ENCODE measurements at regions not wholly inside any gene's neighbourhood (a gene's known extent, or its start where the extent isn't known, plus 50 kb on each side); places are given as distances from the start of the nearest gene placed in this dataset.

GRCh38 chr11:129573161-129573560 is 197.5 kb downstream of the BARX2 start:
- POLR2A ChIA-PET: no interaction called here
- Histone ChIP-seq H3K36me3 (ENCODE audit: control insufficient read depth in 1 of 2, insufficient read depth in 2 of 2, low read length in 2 of 2) (no peaks in the 10 kb centered on the region), H4K20me1 (ENCODE audit: insufficient read depth) (no peaks in the 10 kb centered on the region), H3K9me3 (ENCODE audit: control insufficient read depth in 1 of 2, insufficient read depth in 1 of 2, low read depth in 1 of 2, low read length in 2 of 2) (no peaks in the 10 kb centered on the region), H3K4me3 (replicated peaks in 1 of 2; ENCODE audit: low read depth in 1 of 2, low read length in 2 of 2) (no peak overlapping the region), H3K27me3 (ENCODE audit: insufficient read depth, low read length) (no peaks in the 10 kb centered on the region), H3K27ac (ENCODE audit: low read depth, low read length) (no peak overlapping the region), H2AFZ (ENCODE audit: low read depth, low read length, poor library complexity, severe bottlenecking) (no peak overlapping the region), H3K4me1 (ENCODE audit: control insufficient read depth in 1 of 2, insufficient read depth in 2 of 2, low read length in 2 of 2) (no peaks in the 10 kb centered on the region), H3K4me2 (ENCODE audit: low read length) (no peak overlapping the region), H3K9ac (ENCODE audit: low read length) (no peak overlapping the region), H3K79me2 (ENCODE audit: insufficient read depth, low read length) (no peaks in the 10 kb centered on the region), H3K9me2 (ENCODE audit: insufficient read depth) (no peaks in the 10 kb centered on the region)
- no TSS peak for BruUV-seq (replicated peaks)
- TF ChIP-seq CBX3 (IDR thresholded peaks at IDR 0.05; ENCODE audit: low read depth) (no peak), CEBPB (IDR thresholded peaks at IDR 0.05; ENCODE audit: low read depth) (no peak), EGR1 (IDR thresholded peaks at IDR 0.05; ENCODE audit: low read depth) (no peak)
- no peak for ATAC-seq
- intact Hi-C loops (cut with micrococcal nuclease): no loop called here
- no peak for DNase-seq (ENCODE audit: low read depth, low spot score)
- CTCF ChIA-PET: no interaction called here
- RAD21 ChIA-PET (ENCODE audit: low non-redundant PET in 1 of 2, low total read pairs in 2 of 2, uncharacterized antibody in 2 of 2, unreplicated experiment in 2 of 2): no interaction called here

GRCh38 chr11:129574431-129574830 is 198.8 kb downstream of the BARX2 start:
- Histone ChIP-seq H3K4me2 (ENCODE audit: low read length) (no peak overlapping the region), H4K20me1 (ENCODE audit: insufficient read depth) (no peaks in the 10 kb centered on the region), H3K36me3 (ENCODE audit: control insufficient read depth in 1 of 2, insufficient read depth in 2 of 2, low read length in 2 of 2) (no peaks in the 10 kb centered on the region), H3K4me3 (replicated peaks in 1 of 2; ENCODE audit: low read depth in 1 of 2, low read length in 2 of 2) (no peak overlapping the region), H3K9me3 (ENCODE audit: control insufficient read depth in 1 of 2, insufficient read depth in 1 of 2, low read depth in 1 of 2, low read length in 2 of 2) (no peaks in the 10 kb centered on the region), H3K9me2 (ENCODE audit: insufficient read depth) (no peaks in the 10 kb centered on the region), H3K27me3 (ENCODE audit: insufficient read depth, low read length) (no peaks in the 10 kb centered on the region), H3K4me1 (ENCODE audit: control insufficient read depth in 1 of 2, insufficient read depth in 2 of 2, low read length in 2 of 2) (no peaks in the 10 kb centered on the region), H3K27ac (ENCODE audit: low read depth, low read length) (no peak overlapping the region), H3K79me2 (ENCODE audit: insufficient read depth, low read length) (no peaks in the 10 kb centered on the region), H2AFZ (ENCODE audit: low read depth, low read length, poor library complexity, severe bottlenecking) (no peak overlapping the region), H3K9ac (ENCODE audit: low read length) (no peak overlapping the region)
- ChIA-PET RAD21 (ENCODE audit: low non-redundant PET in 1 of 2, low total read pairs in 2 of 2, uncharacterized antibody in 2 of 2, unreplicated experiment in 2 of 2) (no interaction called here), POLR2A (no interaction called here), CTCF (no interaction called here)
- TF ChIP-seq MAX (IDR thresholded peaks at IDR 0.05) (no peak), CBX3 (IDR thresholded peaks at IDR 0.05; ENCODE audit: low read depth) (no peak), CEBPB (IDR thresholded peaks at IDR 0.05; ENCODE audit: low read depth) (no peak), JUND (IDR thresholded peaks at IDR 0.05) (no peak), FOSL1 (IDR thresholded peaks at IDR 0.05; ENCODE audit: low read depth) (no peak), SP1 (IDR thresholded peaks at IDR 0.05; ENCODE audit: low read depth) (no peak), POLR2A (IDR thresholded peaks at IDR 0.05; ENCODE audit: borderline replicate concordance, extremely low read depth, insufficient read depth, insufficient read length) (no peak)
- ATAC-seq (no peak), DNase-seq (ENCODE audit: low read depth, low spot score) (no peak)
- BruUV-seq (replicated peaks): no TSS peak
- intact Hi-C loops (cut with micrococcal nuclease): no loop called here

All from HCT116 (cell line).